SH-SY5Y (cell line): ENCODE measurements at regions not wholly inside any gene's neighbourhood (a gene's known extent, or its start where the extent isn't known, plus 50 kb on each side); places are given as distances from the start of the nearest gene placed in this dataset.

Experiments used
- GATA2 ChIP-seq: IDR thresholded peaks from 2 replicates; pipeline ENCODE4 v1.6.1; 2011; ENCODE audit warnings: mild to moderate bottlenecking, low read depth, low read length
- GATA3 ChIP-seq: IDR thresholded peaks from 2 replicates; pipeline ENCODE4 v1.6.1; 2011; ENCODE audit warnings: low read depth, mild to moderate bottlenecking, low read length, moderate library complexity

DNA sequence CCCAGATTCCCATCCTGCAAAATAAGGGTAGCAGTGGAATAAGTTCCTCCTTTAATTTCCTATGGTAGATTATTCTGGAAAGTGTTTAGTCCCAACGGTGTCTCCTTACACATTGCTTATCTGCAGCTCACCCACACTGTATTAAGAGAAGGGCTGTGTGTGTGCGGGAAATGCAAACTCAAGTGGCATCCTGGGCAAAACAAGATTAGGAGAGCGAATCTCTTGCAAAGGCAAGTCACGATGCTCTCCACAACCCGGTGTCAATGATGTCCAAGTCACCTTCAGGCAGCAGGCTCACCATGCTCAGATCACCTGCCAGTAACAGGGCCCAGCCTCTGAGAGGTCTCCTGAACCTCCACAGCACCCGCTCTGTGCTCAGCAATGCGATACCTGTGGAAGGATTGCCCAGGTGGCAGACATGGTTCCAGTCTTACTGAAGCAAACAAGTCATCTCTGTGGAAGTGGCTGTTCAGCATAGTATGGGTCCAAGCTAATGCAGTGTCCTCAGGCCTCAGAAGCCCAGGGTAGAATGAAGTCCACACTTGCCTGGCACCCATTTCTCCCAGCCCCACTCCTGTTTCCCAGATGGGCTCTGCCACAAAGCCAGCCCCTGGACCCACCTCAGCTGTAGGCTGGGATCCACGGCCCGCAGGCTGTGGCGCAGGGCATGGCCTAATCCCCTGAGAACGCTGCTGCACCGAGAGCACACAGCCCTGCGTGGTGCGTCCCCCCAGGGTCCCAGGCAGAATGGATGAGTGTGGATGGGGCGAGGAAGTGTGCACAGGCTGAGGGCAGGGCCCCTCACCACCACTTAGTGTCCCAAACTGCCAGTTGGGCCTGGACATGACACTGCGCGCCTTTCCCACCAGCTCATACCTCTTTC lies 101.2 kb downstream of the PXDC1 start:
- TF ChIP-seq GATA2, result no peak
- no peak for TF ChIP-seq GATA3

DNA sequence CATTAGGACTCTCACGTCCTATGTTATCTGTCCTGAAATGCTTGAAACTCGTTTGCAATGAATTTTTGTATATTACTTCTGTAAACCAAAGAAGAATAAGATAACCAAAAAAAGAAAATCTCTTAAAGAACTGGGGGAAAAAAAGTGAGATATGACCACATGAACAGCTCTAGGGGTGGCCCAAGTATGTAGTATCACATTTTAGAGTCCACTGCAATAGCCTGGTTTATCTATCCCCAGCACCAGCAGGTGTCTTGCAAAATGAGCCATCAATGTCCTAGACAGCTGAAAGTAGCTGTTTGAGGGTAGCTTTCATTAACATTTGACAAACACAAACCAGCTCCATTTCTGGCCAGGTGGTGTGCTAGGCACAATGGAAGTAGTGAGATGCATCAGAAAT lies 102.8 kb downstream of the PXDC1 start:
- TF ChIP-seq GATA3, result no peak
- TF ChIP-seq GATA2, result no peak

DNA sequence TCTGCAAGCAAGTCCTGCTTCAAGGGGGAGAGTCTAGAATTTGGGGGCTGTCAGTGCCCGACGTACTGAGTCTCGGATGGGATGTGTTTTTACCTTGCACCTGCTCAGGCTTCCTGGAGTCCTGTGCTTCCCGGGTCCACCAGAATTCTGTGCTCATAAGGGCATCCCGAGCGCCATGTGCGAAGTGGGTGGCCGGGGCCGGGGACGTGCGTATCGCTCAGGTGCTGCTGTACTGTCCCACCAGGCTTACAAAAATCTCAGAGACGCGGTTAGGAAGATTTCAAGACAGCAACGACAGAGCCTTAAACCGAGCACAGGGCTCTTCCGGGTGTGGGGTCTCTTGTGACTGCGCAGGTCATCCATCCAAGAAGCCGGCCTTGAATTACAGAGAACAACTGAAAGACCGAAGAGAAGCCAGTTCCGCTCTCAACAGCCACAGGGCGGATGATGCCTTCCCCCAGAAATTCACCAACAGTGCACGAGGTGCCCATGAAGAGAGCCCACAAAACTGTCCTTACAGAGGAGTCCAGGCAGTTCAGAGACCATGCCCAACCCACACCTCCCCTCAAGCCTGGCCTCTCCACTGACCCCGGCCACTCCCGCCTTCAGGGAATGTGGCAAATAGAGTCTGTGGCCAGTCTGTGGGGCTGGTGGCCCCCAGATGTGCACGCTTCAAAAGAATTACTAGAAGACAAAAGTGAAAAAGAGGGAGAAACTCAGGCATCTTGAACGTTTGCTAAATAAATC lies 104.7 kb downstream of the PXDC1 start:
- TF ChIP-seq GATA2 (no peak), GATA3 (no peak)

DNA sequence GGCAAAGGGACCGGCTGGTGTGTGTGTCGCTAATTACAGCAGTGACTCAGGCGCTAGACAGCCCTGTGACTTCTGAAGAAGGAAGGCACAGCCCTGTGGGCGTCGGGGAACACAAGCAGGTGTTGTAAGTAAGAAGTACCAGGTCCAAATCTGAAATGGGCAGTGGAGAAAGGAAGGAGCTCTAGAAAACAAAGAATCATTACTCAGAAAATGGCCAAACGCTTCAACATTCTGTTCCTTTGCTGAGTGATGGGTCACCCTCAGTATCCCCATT lies 106.8 kb downstream of the PXDC1 start:
- TF ChIP-seq GATA2, result no peak
- TF ChIP-seq GATA3, result no peak

DNA sequence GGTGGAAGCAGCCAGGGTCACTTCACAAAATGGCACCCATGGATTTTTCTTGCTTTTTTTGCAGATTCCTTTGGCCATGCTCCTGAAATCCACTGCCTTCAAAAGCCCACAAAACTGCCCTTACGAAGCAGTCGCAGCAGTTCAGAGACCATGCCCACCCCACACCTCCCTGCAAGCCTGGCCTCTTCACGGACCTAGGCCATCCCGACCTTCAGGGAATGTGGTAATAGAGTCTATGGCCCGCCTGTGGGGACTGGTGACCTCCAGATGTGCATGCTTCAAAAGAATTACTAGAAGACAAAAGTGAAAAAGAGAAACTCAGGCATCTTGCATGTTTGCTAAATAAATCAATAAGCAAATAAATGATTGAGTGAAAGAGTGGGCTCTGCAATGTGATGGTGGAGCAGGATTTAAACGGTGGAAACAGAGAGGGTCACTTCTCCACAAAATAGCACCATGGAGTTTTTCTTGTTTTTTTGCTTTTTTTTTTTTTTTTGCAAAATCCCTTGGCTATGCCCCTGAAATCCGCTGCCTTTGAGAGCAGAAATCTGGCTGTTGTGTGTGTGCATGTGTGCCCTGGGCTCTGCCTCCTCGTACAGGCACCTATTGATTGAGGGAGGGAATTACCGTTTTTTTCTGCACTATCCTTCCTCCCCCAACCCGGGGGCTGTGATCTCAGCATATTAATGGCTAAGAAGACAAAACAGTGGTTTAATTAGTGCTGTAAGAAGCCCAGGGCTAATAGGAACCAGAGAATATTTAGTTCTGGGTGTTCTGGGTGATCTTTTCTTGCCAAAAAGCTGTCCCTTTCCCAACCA lies 107.4 kb downstream of the PXDC1 start:
- TF ChIP-seq GATA3 (no peak), GATA2 (no peak)

DNA sequence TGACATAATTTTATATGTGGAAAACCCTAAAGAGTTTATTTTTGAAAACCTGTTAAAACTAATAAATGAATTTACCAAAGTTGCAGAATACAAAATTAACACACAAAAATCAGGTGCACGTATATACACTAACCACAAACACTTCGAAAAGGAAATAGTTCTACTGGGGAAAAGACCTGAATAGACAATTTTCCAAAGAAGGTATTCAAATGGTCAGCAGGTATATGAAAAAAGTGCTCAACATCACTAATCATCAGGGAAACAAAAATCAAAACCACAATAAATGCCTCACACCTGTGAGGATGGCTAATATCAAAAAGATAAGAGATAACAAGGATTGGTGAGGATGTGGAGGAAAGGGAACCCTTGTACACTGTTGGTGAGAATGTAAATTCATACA lies 110.6 kb downstream of the PXDC1 start:
- TF ChIP-seq GATA3 (no peak), GATA2 (no peak)

DNA sequence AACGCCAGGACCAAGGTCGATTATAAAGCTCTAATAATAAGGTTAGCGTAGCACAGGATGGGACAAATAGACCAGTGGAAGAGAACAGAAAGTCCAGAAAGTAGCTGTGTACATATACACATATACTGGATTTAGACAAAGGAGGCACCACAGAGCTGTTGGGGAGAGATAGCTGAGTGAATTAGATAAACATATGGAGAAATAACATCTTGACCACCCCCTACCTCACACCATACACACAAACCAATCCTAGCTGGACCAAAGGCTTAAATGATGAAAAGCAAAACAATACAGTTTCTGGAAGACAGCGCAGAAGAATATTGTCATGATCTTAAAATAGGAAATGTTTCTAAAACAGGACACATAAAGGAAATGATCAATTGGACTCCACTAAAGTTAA lies 112.9 kb downstream of the PXDC1 start:
- TF ChIP-seq GATA2, result no peak
- TF ChIP-seq GATA3, result no peak

DNA sequence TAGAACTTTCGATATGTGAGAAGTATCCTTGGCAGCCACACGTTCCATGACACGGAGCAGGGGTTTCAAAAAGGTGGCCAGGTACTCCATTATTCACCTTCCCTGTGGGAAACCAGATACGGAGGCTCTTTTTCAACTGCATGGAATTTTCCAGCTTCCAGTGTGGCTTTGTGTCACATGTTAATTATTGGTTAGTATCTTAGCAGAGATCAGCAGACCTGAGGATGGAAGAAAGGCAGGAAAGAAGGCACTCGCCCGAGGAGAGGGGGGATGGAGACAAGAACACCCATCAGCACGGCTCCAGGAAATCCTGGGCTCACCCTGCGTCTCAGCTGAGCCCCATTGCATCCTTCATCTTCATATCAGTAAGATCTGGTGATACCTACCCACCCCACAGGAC lies 115.5 kb downstream of the PXDC1 start:
- no peak for TF ChIP-seq GATA2
- no peak for TF ChIP-seq GATA3

DNA sequence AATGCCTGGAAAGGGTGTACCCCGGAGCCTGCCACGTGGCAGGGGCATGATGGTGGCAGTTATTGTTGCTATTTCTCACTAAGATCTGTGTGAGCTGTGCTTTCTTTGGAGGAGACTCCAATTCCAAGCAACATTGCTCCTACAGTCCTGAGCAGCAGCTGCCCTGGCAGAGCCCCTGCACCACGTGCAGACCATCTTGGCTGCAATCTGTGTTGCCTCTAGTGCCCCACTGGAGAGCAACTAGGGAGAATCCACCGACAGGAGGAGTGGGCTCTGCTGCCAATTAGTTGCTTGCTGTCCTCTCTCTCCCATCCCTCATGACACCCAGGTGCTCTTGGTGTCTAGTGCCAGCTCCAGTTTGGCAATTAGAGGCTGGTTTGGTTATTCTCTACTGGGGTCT lies 116.0 kb downstream of the PXDC1 start:
- TF ChIP-seq GATA2 (no peak), GATA3 (no peak)

DNA sequence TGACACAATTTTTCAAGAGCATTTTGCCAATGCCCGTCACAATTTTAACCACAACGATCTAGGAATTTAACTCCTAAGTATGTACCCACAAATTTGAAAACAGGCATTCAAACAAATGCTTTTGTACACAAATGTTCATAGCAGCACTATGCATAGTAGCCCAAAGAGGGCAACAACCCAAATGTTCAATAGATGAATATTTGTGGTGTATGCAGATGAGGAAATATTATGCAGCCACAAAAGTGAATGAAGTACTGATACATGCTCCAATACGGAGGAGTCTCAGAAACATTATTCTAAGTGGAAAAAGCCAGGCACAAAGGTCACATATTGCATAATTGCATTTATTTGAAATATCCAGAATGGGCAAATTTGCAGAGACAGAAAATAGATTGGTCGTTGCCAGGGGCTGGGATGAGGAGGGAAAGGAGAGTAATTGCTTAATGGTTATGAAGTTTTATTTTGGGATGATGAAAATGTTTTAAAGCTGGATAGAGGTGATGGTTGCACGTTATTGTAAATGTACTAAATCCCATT lies 117.2 kb downstream of the PXDC1 start:
- TF ChIP-seq GATA2, result no peak
- TF ChIP-seq GATA3, result no peak

DNA sequence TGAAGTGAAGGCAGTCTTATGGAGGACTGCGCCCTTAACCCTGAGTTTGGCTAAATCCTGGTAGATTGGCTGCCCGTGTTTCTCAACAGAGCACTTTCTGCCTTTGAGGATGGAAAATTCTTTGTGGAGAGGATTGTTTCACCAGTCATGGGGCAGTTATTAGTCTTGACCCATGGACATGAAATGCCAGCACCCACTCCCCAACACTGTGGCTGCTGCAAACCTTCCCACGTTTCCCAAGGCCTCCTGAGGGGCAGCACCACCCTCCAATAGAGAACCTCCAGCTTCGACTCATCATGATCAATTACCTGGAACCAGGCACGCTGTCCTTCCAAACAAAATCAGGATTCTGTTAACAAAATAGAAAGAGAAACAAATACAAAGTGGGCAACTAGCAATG lies 117.8 kb downstream of the PXDC1 start:
- no peak for TF ChIP-seq GATA2
- no peak for TF ChIP-seq GATA3

DNA sequence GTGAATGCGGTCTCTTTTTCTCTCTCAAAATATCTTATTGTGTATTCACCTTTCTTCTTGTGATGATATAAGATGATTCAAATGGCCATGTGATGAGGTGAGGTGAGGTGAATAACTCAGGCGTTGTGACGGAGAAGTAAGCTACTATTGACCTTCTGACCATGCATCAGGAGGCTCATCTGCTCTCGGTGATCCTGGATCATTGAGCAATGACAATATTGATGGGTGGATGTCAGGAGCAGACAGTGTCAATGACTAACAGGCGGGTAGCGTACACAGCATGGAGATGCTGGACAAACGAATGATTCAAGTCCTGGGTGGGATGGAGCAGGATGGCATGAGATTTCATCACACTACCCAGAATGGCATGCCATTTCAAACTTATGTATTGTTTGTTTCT lies 119.6 kb downstream of the PXDC1 start:
- no peak for TF ChIP-seq GATA3
- no peak for TF ChIP-seq GATA2

DNA sequence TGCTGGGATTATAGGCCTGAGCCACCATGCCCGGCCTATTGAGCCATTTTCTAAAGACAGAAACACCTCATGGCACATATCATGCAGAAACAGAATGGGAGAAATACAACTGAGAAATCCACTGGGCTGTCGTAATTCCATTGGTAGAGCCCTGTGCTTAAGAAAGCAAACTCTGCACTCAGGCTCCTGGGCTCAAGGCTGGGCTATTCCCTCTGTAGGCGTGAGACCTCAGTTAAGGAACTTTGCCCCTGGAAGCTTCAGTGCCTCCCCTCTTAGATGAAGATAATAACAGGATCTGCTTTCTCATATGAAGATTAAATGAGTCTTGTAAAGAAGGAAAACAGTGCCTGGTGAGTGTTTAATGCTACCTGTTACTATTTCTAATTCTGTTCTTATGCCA lies 120.3 kb downstream of the PXDC1 start:
- no peak for TF ChIP-seq GATA3
- TF ChIP-seq GATA2, result no peak

DNA sequence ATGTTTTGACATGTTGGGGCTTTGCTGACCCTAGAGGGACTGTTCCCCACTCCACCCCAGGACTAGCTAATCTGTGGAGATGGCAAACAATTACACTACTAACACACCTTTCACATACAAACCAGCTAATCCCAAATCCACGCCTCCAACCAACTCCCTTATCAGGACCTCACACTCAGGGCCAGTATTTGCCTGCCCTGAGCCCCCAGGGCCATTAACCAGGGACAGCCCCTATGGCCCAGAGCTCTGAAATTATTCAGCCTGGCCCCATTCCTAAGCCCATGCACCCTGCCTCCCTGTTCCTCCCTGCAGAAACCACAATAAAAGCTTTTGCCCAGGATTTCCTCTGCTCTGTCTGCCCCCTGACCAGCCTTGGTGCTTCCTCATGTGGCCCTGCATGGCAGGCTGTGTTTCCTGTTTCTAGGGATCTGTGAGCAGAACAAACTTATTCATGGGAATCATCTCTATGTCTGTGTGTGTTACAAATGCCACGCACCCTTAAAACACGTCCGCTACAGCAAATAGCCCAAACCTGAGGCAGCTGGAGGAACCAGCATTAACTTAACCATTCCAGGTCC lies 121.2 kb downstream of the PXDC1 start:
- TF ChIP-seq GATA2, result no peak
- no peak for TF ChIP-seq GATA3
